ENCODE measurements at regions not wholly inside any gene's neighbourhood (a gene's known extent, or its start where the extent isn't known, plus 50 kb on each side); places are given as distances from the start of the nearest gene placed in this dataset.

DNA sequence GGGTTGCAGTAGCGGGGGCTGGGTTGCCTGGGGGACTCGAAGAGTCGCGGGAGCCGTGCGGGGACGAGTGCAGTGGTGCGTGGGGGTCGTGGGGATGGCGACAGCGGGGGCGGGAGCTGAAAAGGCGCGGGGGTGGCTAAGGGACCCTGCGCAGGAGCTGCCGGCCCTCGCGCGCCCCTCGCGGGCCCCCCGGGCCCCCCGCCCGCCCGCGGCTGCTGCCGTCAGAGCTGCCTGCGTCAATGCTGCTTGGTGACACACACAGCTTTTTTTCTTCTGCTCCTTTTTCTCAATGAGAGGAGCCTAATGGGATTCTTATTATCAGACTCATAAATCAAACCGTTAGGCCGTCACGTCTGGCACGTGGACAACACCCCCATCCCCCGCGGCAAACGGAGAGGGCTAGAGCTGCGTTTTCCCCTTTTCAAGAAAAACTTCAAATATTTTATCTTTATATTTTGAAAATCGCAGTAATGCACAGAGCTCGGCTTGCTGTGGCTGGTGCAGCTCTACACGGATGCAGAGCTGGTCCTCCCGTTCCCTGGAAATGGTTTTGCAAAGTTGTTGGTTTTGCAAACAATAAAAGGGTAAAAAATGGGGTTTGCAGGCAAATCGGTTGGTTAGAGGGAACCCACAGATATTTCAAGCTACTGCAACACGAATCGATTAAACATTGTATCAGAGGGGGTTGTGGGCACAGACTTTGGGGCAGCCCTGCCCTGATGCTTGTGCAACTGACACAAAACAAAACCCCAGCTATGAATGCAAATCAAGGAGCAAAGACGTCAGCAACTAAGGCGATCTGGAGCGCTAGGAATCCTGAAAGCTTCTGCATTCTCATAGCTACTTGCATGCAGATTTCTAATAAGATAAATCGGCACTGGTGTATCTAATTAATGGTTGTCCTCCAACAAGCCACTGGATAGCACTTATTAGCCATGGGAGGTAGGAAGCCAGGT, 161.4 kb downstream of the TBXT start:
- no peak for TF ChIP-seq POLR2A (IDR thresholded peaks at IDR 0.05)
- TF ChIP-seq CTCF (IDR thresholded peaks at IDR 0.05): no peak
- no peak for TF ChIP-seq EP300 (IDR thresholded peaks at IDR 0.05)
